ENCODE measurements at regions not wholly inside any gene's neighbourhood (a gene's known extent, or its start where the extent isn't known, plus 50 kb on each side); places are given as distances from the start of the nearest gene placed in this dataset.
A peak's percentile ranks its signal among the peaks of the same experiment; 100 is the strongest.

GRCh38 chr7:22559829-22560489, 60.0 kb upstream of the STEAP1B start:
- peak; percentile 45 for DNase-seq

DNA sequence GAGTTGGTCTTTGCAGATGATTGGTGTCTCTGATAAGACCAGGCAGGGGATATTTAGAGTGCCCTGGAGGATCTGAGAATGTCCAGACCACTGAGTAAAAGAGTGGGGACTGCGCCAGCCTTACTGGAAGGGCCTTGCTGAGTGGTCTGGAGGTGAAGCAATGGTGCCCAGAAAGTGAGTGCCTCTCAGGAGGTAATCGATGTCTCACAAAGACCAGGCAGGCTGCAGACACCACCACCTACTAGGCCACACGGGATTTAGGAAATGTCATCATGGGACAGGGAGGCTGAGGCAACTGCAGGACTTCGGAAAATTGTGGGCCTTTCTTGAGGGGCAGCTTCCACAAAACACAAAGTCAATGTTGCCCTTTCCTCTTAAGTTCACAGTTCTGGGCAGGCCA, 57.2 kb upstream of the STEAP1B start:
- no peak for DNase-seq

- no peak for DNase-seq
Observed at GRCh38 chr7:22555476-22555875, 55.5 kb upstream of the STEAP1B start.

DNA sequence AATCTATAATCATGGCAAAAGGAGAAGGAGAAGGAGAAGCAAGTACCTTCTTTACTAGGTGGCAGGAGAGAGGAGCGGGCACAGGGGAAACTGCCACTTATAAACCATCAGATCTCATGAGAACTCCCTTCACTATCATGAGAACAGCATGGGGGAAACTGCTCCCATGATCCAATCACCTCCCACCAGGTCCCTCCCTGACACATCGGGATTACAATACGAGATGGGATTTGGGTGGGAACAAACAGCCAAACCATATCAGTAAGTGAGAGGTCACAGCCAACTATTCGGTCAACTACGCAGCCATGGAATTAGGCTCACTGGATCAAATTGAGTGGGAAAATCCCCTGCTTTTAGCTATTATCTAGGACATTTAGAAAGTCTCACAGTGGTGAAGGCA, 54.2 kb upstream of the STEAP1B start:
- DNase-seq: no peak

- no peak for DNase-seq
Observed at GRCh38 chr7:22551768-22552513, 52.0 kb upstream of the STEAP1B start.

DNA sequence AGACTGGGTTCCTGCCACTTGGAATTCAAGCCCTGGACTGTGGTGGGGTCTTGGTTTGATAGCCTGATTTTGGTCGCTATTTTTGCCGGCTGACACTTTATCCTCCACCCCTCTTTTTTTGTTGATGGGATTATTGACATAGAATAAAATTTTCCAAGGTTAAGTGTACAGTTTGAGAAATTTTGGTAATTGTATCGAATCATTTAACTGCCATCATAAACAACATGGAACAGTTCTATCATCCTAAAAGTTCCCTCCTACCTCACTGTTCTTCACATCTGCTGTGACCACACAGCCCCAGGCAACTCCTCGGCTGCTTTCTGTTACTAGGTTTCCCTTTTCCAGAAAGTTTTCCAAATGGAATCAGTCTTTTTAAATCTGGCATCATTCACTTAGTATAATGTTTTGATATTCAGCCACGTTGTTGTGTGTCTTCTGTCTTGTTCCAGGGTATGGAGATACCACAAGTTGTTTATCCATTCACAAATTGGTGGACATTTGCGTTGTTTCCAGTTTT, 50.6 kb upstream of the STEAP1B start:
- no peak for DNase-seq

DNA sequence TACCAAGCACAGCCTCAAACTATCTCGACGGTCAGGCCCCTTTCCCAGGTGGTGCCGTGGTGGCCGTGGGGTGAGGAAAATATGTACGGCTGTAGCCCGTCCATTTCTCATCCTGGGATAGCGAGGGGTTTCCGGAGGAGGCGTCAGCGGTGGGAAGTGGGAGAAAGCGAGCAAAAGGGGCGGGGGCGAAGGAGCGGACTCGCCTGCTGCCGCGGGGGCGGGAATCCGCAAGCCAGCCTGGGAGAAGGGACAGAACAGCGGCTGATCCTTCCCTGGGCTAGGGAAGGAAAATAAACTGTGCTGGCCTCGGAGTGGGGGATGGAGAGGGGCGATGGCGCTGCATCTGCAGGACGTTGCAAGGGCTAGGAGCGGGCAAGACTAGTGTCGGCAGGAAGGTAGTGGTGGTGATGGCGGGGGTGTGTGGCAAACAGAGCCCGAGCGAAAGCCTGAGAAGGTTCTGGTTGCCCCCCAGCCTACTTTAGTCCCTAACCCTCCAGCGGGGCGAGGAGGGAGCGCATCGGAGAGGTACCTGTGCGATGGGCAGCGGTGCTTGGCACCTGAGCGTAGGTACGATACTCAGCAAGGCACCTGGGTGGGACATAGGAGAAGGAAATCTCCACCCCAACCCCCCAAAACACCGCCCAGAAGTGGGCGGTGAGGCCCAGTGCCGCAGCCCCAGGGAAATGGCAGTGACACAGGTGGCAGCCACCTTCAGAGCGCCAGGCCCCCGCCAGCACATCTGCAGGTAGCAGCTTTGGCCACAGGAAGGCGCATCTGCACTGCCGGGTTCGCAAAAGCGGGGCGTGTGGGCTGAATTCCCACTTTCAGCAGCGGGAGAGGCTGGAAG, 49.9 kb upstream of the STEAP1B start:
- no peak for DNase-seq

Measured in activated T-cell treated with anti-CD3 and anti-CD28 coated beads for 4 hours (primary cell).